ENCODE measurements at regions not wholly inside any gene's neighbourhood (a gene's known extent, or its start where the extent isn't known, plus 50 kb on each side); places are given as distances from the start of the nearest gene placed in this dataset.

DNA sequence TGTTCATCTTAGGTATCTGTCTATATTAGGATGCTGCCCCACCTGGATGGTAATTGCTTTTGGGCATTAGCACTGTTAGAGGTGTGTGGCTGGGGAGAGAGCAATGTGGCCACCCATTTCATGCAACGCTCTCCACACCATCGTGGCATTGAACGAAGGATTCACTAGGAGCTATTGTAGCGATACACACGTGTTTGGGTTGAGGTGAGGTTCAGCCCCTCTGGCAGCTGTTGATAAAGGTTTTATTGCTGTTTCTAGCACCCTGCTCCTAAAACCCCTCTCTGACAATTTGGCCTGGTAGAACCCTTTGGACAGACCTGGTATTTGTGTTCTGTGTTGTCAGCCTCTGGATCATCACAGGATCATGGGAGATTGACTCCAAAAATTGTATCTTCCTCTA is 280.9 kb downstream of the PRL start:
- POLR2A ChIA-PET: no interaction called here
- no peak for DNase-seq
- H3K27me3 Mint-ChIP-seq: peaks cover 2% of the 10 kb centered on the region
- no peaks in the 10 kb centered on the region for H3K9me3 Mint-ChIP-seq
- no peaks in the 10 kb centered on the region for H3K4me1 Mint-ChIP-seq
- no peaks in the 10 kb centered on the region for H3K36me3 Mint-ChIP-seq
- no peak for ATAC-seq (ENCODE audit: low read depth)
- H3K4me3 Mint-ChIP-seq: no peak overlapping the region
- H3K27ac Mint-ChIP-seq: no peak overlapping the region

GRCh38 chr6:22017272-22017671 is 279.6 kb downstream of the PRL start:
- peaks cover 2% of the 10 kb centered on the region for H3K9me3 Mint-ChIP-seq
- H3K27ac Mint-ChIP-seq: no peak overlapping the region
- peaks cover 2% of the 10 kb centered on the region for H3K27me3 Mint-ChIP-seq
- POLR2A ChIA-PET: no interaction called here
- no peak overlapping the region for H3K4me3 Mint-ChIP-seq
- no peak for DNase-seq
- peaks cover 2% of the 10 kb centered on the region for H3K36me3 Mint-ChIP-seq
- no peak for ATAC-seq (ENCODE audit: low read depth)
- no peaks in the 10 kb centered on the region for H3K4me1 Mint-ChIP-seq

GRCh38 chr6:22017766-22018165 is 279.1 kb downstream of the PRL start:
- no peak overlapping the region for H3K27ac Mint-ChIP-seq
- H3K27me3 Mint-ChIP-seq: peaks cover 2% of the 10 kb centered on the region
- DNase-seq (no peak), ATAC-seq (ENCODE audit: low read depth) (no peak)
- POLR2A ChIA-PET: no interaction called here
- peaks cover 6% of the 10 kb centered on the region for H3K9me3 Mint-ChIP-seq
- peaks cover 2% of the 10 kb centered on the region for H3K36me3 Mint-ChIP-seq
- no peaks in the 10 kb centered on the region for H3K4me1 Mint-ChIP-seq
- H3K4me3 Mint-ChIP-seq: no peak overlapping the region

DNA sequence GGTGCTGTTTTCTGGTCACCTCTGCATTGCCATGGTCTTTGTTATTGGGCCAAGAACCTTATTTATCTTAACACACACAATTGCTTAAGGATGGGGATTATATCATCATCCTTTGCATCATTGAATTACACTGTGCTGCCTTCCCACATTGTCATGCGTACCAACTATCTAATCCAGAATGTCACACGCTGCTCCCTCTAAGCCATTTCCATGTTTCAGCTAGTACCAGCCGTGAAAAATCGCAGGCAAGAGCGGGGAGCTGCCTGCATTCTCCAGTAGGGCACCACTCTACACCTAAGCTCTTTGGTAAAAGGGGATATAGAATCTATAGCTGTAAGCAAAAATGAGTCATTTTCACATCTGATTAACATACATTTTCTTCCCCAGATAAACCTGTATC is 277.0 kb downstream of the PRL start:
- peaks cover 2% of the 10 kb centered on the region for H3K36me3 Mint-ChIP-seq
- ATAC-seq (ENCODE audit: low read depth): no peak

DNA sequence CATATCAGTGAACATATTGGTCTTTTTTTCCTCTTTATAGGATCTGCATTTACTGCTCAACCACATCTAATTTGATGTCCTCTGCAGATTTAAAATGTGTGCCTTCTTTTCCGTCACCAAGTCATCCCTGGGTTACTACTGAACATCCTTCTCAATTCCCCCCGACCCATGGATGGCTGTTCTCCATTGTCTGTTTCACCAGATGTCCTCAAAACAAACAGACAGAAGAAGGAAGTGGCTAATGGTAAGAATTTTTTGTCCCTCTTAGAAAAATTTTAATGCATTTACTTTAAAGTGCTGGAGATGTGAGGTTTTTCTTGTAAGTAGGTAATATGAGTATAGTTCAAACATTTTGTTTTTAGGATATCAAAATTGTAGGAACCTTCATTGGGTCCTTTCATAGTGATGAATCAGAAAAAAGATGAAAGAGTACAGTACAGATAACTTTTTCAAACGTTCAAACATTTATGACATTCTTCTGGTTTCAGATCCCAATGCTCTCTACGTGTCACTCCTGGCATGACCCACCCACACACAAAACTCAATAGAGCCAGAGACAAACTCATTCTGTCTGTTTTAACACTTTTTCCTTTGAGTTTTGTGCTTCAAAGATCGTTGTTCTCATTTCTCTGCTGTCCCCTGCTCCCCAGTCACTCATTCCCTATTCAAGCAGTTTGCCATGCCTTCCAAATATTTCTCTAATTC is 276.4 kb downstream of the PRL start:
- ATAC-seq (ENCODE audit: low read depth) (no peak), DNase-seq (no peak)
- Mint-ChIP-seq H3K9me3 (peaks cover 8% of the 10 kb centered on the region), H3K4me3 (no peak overlapping the region), H3K27me3 (peaks cover 2% of the 10 kb centered on the region), H3K27ac (no peak overlapping the region), H3K4me1 (peaks cover 4% of the 10 kb centered on the region), H3K36me3 (peaks cover 2% of the 10 kb centered on the region)
- POLR2A ChIA-PET: no interaction called here

More for the DNA sequence above, 277.0 kb downstream of the PRL start:
- DNase-seq: no peak
- H3K4me1 Mint-ChIP-seq: no peaks in the 10 kb centered on the region
- H3K9me3 Mint-ChIP-seq: peaks cover 8% of the 10 kb centered on the region
- H3K27me3 Mint-ChIP-seq: peaks cover 2% of the 10 kb centered on the region
- no peak overlapping the region for H3K27ac Mint-ChIP-seq
- H3K4me3 Mint-ChIP-seq: no peak overlapping the region
- POLR2A ChIA-PET: no interaction called here

- Mint-ChIP-seq H3K27me3 (peaks cover 2% of the 10 kb centered on the region), H3K27ac (no peak overlapping the region), H3K4me1 (peaks cover 11% of the 10 kb centered on the region), H3K36me3 (peaks cover 2% of the 10 kb centered on the region), H3K9me3 (peaks cover 8% of the 10 kb centered on the region), H3K4me3 (no peak overlapping the region)
- POLR2A ChIA-PET: no interaction called here
- DNase-seq (no peak), ATAC-seq (ENCODE audit: low read depth) (no peak)
These were observed 274.9 kb downstream of the PRL start for GRCh38 chr6:22021966-22022365.

DNA sequence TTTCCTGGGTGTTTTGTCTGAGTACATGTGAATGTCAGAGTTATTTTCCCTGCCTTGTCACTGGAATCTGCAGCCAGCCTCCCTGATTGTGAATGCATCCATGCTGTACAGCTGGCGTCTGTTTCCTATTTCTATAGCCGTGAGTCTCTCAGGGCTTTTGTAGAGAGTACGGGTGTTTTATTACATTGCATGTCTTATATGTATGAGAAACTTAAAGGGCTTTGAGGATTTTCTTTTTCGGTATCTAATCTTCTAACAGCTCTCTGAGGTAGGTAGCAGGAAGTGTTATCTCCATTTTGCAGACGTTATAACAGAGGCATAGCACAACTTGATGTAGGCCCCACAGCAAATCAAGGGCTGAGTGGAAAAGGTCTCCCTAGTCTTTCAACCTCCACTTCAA is 272.9 kb downstream of the PRL start:
- peaks cover 2% of the 10 kb centered on the region for H3K36me3 Mint-ChIP-seq
- H3K27ac Mint-ChIP-seq: no peak overlapping the region
- POLR2A ChIA-PET: no interaction called here
- H3K4me3 Mint-ChIP-seq: no peak overlapping the region
- ATAC-seq (ENCODE audit: low read depth): no peak
- peaks cover 13% of the 10 kb centered on the region for H3K4me1 Mint-ChIP-seq
- no peak for DNase-seq
- H3K9me3 Mint-ChIP-seq: peaks cover 8% of the 10 kb centered on the region
- H3K27me3 Mint-ChIP-seq: no peaks in the 10 kb centered on the region

- Mint-ChIP-seq H3K27me3 (no peaks in the 10 kb centered on the region), H3K27ac (no peak overlapping the region), H3K9me3 (peaks cover 8% of the 10 kb centered on the region), H3K4me3 (no peak overlapping the region), H3K36me3 (peaks cover 2% of the 10 kb centered on the region), H3K4me1 (peaks cover 16% of the 10 kb centered on the region)
- no peak for ATAC-seq (ENCODE audit: low read depth)
- no peak for DNase-seq
- POLR2A ChIA-PET: interaction anchor here (0.9 kb wide), 1 partner anchor 431 kb away, joined by 4 read pairs; the partner anchor contains the start of gene SOX4
These were observed 271.8 kb downstream of the PRL start for GRCh38 chr6:22024973-22025467.

DNA sequence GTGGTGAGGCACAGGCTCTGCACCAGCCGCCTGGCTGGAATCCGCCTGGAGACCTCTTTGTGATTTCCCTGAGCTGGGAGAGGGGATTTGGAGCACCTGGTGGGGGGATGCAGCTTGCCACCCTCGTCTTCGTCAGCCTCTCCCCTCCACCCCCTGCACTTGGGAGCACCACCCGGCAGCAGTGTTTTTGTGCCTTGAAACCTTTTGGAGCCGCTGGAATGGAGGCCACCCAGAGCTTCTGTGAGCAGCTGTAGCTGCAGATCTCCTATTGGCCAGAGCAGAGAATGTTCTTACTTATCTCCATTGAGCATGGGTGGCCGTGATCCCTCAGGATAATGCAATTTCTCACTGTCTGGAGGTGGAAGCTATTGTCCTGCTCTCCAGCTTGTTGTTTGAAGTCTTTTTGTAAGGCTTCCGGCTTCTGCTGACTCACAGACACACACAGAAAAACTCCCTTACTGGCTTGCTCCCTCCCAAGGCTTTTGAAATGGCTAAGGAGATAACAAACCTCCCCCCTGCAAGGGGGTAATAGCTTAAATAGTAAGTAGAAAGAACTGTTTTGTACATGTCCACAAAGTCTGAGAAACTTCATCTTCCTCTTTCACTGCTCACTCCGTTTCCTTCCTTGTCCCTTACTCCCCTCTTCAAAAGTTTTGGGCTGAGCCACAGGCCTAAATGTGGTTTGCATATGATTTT is 271.2 kb downstream of the PRL start:
- POLR2A ChIA-PET: interaction anchor here (0.9 kb wide), 1 partner anchor 432 kb away, joined by 4 read pairs; the partner anchor contains the start of gene SOX4
- no peak for DNase-seq
- Mint-ChIP-seq H3K36me3 (peaks cover 2% of the 10 kb centered on the region), H3K4me3 (peak overlapping the region; percentile 33), H3K27me3 (no peaks in the 10 kb centered on the region), H3K4me1 (peaks cover 16% of the 10 kb centered on the region), H3K9me3 (peaks cover 8% of the 10 kb centered on the region), H3K27ac (peak overlapping the region; percentile 37)
- ATAC-seq (ENCODE audit: low read depth): peak; percentile 60

GRCh38 chr6:22026164-22026678 is 270.6 kb downstream of the PRL start:
- peak overlapping the region; percentile 37 for H3K27ac Mint-ChIP-seq
- peaks cover 16% of the 10 kb centered on the region for H3K4me1 Mint-ChIP-seq
- POLR2A ChIA-PET: interaction anchor here (0.9 kb wide), 1 partner anchor 432 kb away, joined by 4 read pairs; the partner anchor contains the start of gene SOX4
- H3K9me3 Mint-ChIP-seq: peaks cover 8% of the 10 kb centered on the region
- peaks cover 2% of the 10 kb centered on the region for H3K27me3 Mint-ChIP-seq
- H3K36me3 Mint-ChIP-seq: peaks cover 2% of the 10 kb centered on the region
- ATAC-seq (ENCODE audit: low read depth) (no peak), DNase-seq (no peak)
- peak overlapping the region; percentile 33 for H3K4me3 Mint-ChIP-seq

DNA sequence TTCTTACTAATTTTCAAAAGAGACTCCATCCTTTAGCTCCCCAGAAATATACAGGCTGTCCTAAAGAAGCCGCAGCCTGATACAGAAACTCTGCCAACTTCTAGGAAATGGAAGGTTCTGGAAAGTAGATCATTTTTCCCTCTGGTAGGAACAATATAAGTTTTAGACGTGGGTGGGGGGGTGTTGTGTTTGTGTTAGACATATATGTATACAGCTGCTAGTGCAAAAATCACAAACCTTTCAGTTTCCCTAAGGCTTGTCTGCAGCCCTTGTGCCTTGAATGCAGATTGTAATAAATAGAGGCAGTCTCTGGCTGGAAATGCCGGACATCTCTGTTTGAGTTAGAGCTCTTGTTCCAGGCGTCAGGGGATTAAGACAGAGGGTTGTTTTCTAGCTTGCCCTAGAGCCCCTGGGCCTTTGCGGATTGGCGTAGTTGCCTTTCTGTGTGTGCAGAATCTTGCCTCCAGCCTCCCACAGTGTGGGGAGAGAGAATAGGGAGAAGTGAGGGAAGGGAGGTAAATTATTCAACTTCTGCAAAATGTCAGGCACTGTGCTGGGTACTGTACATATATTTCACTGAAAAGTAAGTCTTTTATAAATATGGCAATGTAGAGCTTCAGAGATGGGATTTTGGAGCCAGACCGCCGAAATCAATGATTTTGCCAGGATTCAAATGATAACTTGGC is 269.7 kb downstream of the PRL start:
- H3K27me3 Mint-ChIP-seq: peaks cover 2% of the 10 kb centered on the region
- H3K27ac Mint-ChIP-seq: no peak overlapping the region
- no peak for DNase-seq
- H3K4me3 Mint-ChIP-seq: no peak overlapping the region
- H3K4me1 Mint-ChIP-seq: peaks cover 16% of the 10 kb centered on the region
- peaks cover 6% of the 10 kb centered on the region for H3K9me3 Mint-ChIP-seq
- POLR2A ChIA-PET: no interaction called here
- ATAC-seq (ENCODE audit: low read depth): no peak
- H3K36me3 Mint-ChIP-seq: peaks cover under 1% of the 10 kb centered on the region

GRCh38 chr6:22028403-22029090 is 268.3 kb downstream of the PRL start:
- Mint-ChIP-seq H3K36me3 (no peaks in the 10 kb centered on the region), H3K27me3 (peaks cover 2% of the 10 kb centered on the region), H3K27ac (no peak overlapping the region), H3K4me3 (no peak overlapping the region), H3K4me1 (peaks cover 16% of the 10 kb centered on the region), H3K9me3 (peaks cover 2% of the 10 kb centered on the region)
- POLR2A ChIA-PET: no interaction called here
- ATAC-seq (ENCODE audit: low read depth): no peak
- no peak for DNase-seq

GRCh38 chr6:22029171-22029570 is 267.7 kb downstream of the PRL start:
- Mint-ChIP-seq H3K27ac (no peak overlapping the region), H3K9me3 (peaks cover 4% of the 10 kb centered on the region), H3K4me3 (no peak overlapping the region), H3K4me1 (peaks cover 16% of the 10 kb centered on the region), H3K36me3 (no peaks in the 10 kb centered on the region), H3K27me3 (peaks cover 2% of the 10 kb centered on the region)
- no peak for ATAC-seq (ENCODE audit: low read depth)
- POLR2A ChIA-PET: no interaction called here
- DNase-seq: no peak

All from activated naive CD8-positive, alpha-beta T cell treated with anti-CD3 and anti-CD28 coated beads, Interleukin-2, amount 10 ng/mL, durations not matched to agents 7 days and 5 days (primary cell).